GM21786 (cell line): ENCODE measurements at regions not wholly inside any gene's neighbourhood (a gene's known extent, or its start where the extent isn't known, plus 50 kb on each side); places are given as distances from the start of the nearest gene placed in this dataset.

ENCODE experiments used
- ATAC-seq: cut with Tn5 transposase; IDR thresholded peaks from one replicate; pipeline ENCODE4 v1.9.1; 2021; ENCODE audit not compliant: unreplicated experiment

- no peak for ATAC-seq
These were observed 322.3 kb downstream of the MYCN start for GRCh38 chr2:16262526-16263178.

- no peak for ATAC-seq
These were observed 321.4 kb downstream of the MYCN start for GRCh38 chr2:16261791-16262190.

GRCh38 chr2:16261071-16261470, 320.7 kb downstream of the MYCN start:
- no peak for ATAC-seq

GRCh38 chr2:16260041-16260830, 319.9 kb downstream of the MYCN start:
- ATAC-seq = no peak

GRCh38 chr2:16259010-16259409, 318.7 kb downstream of the MYCN start:
- ATAC-seq = no peak

GRCh38 chr2:16258350-16258749, 318.0 kb downstream of the MYCN start:
- no peak for ATAC-seq

- no peak for ATAC-seq
These were observed 317.1 kb downstream of the MYCN start for GRCh38 chr2:16257322-16258028.

GRCh38 chr2:16256601-16257321, 316.4 kb downstream of the MYCN start:
- no peak for ATAC-seq

GRCh38 chr2:16255120-16255519, 314.8 kb downstream of the MYCN start:
- ATAC-seq = no peak

GRCh38 chr2:16254356-16254965, 314.1 kb downstream of the MYCN start:
- ATAC-seq = no peak

- ATAC-seq = no peak
These were observed 312.9 kb downstream of the MYCN start for GRCh38 chr2:16253291-16253690.

GRCh38 chr2:16252891-16253290, 312.5 kb downstream of the MYCN start:
- ATAC-seq = no peak

GRCh38 chr2:16252251-16252650, 311.9 kb downstream of the MYCN start:
- ATAC-seq = no peak

GRCh38 chr2:16251511-16252225, 311.3 kb downstream of the MYCN start:
- ATAC-seq = no peak

GRCh38 chr2:16250886-16251285, 310.5 kb downstream of the MYCN start:
- ATAC-seq = no peak

- no peak for ATAC-seq
These were observed 310.1 kb downstream of the MYCN start for GRCh38 chr2:16250466-16250865.

GRCh38 chr2:16250056-16250425, 309.7 kb downstream of the MYCN start:
- no peak for ATAC-seq

GRCh38 chr2:16249246-16250055, 309.1 kb downstream of the MYCN start:
- ATAC-seq = no peak

- no peak for ATAC-seq
These were observed 308.3 kb downstream of the MYCN start for GRCh38 chr2:16248571-16249105.
